HuH-7 (cell line): ENCODE measurements at regions not wholly inside any gene's neighbourhood (a gene's known extent, or its start where the extent isn't known, plus 50 kb on each side); places are given as distances from the start of the nearest gene placed in this dataset.

ENCODE experiments used
- DNase-seq: peaks from one replicate; pipeline ENCODE4 v3.0.0; 2011; ENCODE audit warnings: low spot score

DNA sequence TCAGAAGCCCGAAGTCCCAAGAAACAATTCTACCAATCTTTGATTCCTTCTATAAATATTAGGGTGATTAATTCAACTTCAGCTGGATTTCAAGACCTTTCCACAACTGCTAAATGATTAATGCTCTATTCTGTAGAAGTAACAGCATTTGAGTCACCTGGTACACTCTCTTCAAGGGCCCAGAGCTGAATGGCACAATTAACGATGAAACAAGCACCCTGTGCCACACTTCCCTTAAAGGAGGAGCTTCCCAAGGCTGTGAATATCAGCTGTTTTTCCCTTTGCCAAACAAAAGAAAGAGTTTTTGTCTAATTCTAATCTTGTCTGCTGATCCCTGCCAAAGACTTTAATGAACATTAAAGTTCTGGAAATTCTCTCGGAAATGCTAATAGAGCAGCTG is 56.0 kb downstream of the BOD1L2 start:
- no peak for DNase-seq

DNA sequence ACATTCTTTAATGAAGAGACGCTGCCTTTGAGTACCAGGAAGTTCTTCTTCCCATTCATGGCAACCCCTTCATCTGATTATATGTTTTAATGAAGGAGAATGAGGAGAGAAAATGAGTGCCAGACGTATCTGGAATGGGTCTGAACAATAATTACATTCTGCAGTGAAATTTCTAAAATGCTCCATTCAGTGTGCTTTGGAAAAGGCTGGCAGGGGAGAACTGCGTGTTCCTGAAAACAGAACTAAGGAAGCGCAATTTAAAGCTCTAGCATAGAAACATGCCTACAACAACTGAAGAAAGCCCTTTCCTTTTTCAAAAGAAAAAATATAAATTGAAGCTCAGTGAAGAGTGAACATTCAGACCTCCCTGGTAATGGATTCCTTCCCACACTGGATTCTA is 58.8 kb downstream of the BOD1L2 start:
- DNase-seq: no peak

DNA sequence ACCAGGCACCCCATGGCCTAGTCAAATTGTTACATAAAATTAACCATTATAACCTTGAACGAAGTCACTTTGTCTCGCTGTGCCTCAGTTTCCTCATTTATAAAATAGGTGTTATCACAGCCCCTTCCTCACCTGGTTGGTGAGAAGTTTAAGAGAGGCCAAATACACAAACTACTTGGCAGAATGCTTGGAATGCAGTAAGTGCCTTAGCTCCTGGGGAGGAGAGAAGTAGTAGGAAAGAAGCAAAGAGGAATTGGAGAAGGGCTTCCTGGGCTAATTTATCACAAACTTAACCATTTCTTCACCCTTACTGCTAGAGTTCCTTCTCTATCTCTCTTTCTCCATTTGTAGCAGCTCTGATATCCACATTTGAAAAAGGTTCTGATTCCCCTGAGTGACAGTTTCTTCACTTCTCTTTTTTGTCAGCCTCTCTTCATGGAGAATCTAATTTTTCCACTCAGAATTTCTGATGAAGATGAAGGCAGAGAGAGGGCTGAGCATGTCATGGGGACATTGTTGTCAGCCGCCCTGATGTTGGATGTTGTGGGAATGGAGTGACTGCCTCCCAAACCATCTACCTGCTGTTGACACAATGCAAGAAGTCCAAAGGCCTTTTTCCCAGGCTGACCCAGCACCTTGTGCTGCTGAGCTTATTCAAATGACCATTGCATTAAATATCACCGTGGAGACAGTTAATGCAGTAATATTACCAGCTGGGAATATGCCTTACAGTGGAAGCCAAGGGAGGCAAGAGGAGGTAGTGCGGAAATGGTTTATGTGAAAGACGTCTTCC is 60.4 kb downstream of the BOD1L2 start:
- DNase-seq: no peak

DNA sequence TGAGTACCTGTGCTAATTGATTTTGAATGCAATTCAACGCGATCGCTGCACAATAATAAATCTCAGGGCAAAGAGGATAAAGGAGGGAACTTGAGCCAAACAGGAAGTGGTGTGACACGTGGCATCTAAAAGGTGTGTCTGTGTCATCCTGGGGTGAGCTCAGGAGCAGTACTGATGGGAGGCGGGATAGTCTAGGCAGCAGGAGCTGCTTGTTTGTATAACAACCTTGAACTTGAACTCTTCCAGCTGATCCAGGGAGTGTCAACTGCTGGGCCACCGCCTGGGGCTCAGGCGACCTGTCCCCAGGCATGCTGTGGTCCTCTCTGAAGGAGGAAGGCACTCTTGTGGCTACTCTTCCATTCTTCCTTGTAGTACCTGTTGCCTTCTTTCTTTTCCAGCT is 61.2 kb downstream of the BOD1L2 start:
- DNase-seq: no peak

DNA sequence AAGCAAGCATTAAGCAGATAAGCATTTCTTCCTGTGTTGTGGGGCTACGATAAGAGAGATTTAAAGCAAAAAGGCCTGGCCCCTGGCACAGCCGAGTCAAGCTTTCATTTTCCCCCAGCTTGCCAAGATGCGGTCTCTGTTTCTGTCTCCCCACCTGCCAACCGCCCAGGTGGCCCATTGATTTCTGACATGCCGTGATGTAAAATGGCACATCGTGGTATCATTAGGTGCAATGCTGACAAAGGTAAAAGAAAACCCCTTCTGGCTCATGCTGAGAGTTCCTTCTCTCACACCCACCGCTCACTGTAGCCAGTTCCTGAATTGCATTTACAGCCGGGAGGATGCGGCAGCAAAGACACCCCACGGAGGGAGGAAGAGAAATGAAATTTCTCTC is 62.8 kb downstream of the BOD1L2 start:
- no peak for DNase-seq

DNA sequence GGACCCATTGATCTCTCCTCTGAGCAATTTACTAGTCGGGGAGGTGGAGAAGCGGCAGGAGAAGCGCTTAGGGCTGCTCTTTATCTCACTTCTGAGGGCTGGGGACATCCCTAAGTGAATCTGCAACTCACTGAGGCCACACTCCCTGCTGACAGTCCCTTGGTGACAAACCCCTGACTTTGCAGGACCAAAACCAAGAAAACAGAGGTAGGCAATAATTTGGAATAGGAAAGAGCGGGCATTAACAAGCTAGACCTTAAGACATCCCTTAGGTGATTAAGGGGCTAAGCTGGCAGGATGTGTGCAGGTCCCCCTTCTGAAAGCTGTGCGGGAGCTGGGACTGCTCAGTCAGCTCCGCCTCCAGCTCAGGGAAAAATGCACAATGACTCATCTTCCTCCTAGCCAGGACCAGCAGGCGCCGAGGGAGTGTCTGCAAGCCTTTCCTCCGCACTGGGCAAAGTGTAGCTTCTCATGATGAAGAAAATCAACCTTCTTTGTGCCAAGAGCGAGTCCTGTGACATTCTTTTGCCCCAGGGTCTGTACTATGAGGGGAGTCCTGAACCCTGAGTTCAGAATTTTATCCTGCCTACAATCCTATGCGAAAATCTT is 63.3 kb downstream of the BOD1L2 start:
- DNase-seq: peak; percentile 52

DNA sequence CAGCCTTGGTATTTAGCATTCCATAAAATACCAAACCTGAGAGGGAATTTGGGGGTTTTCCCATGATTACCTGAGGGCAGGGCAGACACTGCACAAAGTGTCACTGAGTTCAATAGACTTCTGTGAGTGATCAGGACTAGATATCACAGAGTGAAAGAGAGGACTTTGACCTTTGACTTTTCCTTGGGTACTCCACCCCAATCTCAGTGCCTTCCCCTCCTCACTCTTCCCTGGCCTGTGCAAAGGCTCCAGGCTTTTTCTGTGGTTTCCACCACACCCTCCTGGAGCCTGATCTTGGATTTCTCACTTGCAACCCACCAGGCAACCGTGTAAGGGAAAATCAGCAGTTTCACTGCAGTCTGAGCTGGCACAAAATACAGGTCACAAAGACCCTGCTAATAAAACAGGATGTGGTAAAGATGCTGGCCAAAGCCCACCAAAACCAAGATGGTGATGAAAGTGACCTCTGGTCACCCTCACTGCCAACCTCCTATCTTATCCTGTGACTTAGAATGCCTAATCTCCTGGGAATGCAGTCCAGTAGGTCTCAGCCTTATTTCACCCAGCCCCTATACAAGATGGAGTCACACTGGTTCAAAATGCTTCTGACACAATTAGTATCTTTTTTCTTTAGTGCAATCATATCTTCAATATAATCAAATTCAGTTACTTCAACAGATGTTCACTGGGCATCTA is 64.0 kb downstream of the BOD1L2 start:
- DNase-seq: no peak

DNA sequence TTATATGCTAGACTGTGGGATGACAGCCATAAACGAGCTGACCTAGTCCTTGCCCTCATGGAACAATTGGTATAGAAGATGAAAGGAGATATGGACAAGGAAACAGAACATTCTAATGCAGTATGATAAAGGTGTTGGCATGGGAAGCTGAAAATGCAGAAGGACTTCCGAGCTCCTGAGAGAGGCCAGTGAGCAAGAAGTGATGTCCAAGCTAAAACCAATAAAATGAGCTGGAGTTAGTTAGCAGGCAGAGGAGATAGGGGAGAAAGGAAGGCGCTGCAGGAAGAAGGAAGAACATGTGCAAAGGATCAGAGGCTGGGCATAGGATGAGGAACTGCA is 64.5 kb downstream of the BOD1L2 start:
- no peak for DNase-seq

DNA sequence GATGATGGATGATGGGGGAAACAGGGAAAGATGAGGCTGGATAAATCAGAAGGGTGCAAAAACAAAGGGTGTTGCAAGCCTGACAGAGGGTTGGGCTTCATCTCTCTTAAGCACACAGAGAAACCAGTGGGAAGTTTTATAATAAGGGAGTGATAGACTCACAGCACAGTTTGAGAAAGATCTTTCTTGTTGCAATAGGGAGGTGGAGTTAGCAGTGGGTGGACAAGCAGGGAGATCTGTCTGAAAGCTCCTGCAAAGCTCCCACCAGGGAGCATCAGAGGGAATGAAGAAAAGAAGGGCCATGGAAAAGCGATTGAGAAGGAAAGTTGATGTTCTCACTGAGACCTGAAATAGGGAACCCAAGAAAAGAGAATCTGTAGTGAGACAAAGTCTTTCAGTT is 64.9 kb downstream of the BOD1L2 start:
- DNase-seq: no peak

DNA sequence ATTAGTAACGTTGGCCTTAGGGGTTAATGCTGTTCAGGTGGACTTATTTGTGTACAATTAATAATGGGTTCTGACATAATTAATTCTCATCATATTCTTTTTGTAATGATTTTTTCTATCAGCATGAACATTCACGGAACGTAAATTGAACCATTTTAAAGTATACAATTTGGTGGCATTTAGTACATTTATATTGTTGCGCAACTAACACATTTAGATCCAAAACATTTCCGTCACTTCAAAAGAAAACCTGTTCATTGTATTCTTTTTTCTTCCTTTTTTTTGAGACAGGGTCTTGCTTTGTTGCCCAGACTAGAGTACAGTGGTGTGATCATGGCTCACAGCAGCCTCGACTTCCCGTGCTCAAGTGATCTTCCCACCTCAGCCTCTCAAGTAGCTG is 65.8 kb downstream of the BOD1L2 start:
- DNase-seq: no peak

DNA sequence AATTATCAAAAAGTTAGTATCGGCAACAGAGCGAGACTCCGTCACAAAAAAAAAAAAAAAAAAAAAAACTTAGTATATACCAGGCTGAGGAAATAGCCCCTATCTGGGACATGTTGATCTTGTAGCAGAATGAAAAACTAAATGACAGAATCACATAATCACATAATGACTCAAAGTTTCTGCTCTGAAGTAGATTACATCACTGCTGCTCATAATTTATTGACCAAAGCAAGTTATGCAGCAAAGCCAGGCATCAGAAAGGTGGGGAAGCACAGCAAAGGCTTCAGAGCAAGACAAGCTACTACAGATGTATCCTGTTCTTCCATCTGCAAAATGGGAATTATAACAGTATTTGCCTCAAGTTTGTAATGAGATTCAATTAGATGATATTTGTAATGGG is 68.1 kb downstream of the BOD1L2 start:
- no peak for DNase-seq

DNA sequence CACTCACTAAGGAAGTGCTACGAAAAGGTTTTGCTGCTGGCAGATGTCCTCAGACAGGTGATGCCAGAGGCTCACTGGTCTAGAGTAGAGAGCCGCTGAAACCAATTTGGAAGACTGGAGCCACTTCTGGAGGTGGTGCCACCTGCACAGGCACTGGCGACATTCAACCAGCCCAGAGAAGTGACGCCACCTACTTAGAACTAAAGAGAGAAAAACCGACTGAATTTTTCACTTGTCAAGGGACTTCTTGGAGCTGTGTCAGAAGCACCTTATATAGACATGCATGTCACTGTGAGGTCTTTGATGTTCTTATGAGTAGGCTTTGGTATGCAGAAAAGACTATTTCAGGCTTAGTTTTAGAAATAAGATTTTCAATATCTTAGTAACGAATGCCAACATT is 71.4 kb downstream of the BOD1L2 start:
- DNase-seq: no peak

DNA sequence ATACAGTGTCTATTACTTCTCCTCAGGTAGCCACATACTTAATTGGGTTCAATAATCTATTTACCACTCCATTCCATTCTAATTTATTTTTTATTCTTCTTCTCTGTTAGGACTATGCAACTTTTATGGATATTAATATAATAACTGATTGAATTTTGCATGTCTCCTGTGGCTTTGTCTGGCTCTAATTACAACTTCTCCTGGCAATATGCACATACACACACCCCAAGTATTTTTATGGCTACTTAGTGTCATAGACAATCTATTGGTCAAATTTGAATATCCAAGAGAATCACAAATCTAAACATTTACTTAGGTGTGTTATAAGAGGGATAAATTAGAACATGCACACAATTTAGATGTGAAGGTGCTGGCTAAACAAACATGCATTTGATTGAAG is 73.1 kb downstream of the BOD1L2 start:
- no peak for DNase-seq

DNA sequence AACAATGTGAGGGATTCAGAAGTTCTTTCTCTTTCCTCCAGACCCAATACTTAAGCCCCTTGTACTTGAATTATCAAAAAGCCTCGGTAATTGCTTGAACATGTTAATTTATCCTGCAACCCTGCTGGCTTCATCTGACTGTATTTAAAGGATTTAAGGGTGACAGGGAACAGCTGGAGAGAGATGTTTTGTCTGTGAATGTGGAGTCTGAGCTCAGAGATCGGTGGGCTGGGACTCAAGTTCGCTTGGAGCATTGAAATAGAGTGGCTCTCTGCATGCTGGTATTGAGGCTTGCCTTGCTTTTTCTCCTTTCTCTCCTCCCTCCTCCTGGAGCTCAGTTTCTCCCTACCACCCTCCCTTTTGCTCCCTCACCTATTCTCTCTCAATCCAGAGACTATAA is 73.6 kb downstream of the BOD1L2 start:
- no peak for DNase-seq

DNA sequence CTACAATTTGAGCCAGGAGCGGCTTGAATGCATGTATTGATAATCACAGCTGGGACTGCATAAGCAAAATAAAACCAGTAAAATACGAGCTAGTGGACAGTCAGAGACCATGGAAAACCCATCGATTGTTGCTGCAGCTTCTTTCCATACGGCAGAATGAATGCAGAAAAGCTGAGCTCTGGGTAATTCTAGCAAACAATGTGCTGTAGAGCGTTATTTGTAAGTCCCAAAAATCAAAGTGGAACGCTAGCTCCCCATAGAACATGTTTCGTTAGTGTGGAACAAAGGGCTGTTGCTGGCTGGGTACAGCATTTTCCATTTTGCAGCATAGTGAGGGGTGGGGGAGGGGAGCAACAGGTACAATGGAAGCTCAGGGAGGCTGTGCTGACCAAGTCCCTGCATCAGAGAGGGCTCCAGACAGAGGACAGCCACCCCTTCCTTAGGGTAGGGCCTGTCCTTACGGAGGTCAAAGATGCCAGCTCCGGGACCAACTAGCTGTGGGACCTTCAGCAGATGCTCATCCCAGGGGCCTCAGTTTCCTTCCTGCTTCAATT is 74.1 kb downstream of the BOD1L2 start:
- DNase-seq: no peak

DNA sequence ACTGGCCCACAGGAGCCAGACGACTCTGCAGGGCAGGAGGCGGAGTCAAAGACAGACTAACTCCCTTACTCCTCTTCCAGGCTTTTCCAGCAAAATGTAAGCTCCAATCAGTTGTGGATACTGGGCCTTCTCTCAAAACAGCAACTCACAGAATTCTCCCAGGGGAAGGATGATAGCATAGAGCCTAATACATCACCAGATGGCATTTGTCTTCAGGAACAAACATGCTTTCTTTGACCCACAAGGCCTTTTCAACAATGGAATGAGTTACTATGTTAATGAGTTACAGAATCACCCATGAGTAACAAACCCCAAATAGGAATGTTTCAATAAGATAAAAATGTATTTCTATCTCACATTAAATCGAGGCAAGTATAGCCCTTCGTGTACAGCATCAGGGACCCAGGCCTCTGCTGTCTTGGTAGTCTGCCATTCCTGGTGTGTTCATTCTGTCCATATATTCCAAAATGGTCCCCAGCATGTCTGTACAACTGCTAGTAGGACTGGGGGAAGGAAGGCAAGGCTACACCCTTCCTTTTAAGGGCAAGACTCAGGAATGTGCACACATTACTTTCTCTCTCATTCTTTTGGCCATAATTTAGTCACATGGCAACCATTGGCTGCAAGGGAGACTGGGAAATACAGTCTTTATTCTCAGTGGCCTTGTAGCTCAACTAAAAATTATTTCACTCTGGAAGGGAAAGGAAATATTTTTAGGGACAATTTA is 76.4 kb downstream of the BOD1L2 start:
- DNase-seq: no peak

DNA sequence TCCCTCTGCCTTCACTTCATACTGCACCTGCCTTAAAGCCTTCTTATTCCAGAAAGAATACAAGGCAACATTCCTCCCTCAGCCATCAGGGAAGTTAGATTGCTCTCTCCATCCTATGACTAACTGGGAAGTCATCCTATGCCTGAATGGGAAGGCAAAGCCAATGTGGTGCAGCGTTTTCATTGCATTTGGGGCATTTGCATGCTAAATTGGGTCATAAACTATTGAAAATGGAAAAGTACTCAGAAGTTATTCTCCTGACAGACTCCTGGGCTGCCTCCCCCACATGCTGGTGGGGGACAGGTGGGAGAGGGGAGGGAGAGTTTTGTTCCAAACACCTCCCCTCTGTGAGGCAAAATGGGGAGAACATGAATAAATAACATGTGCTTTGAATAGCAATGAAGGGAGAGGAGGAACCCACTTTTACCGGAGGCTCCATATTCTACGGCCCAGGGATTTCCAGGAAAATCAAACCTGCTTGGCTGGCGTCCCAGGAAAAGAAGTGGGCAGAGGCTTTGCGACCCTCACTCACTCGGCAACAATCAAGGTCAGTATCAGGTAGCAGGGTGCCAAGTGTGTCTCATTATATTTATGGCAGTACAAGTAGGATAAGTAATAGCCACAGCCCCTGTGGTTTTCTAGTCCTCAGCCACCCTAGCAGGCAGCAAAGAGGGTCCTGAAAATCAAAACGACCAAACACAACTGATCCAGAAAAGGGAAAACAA is 84.1 kb downstream of the BOD1L2 start:
- no peak for DNase-seq

DNA sequence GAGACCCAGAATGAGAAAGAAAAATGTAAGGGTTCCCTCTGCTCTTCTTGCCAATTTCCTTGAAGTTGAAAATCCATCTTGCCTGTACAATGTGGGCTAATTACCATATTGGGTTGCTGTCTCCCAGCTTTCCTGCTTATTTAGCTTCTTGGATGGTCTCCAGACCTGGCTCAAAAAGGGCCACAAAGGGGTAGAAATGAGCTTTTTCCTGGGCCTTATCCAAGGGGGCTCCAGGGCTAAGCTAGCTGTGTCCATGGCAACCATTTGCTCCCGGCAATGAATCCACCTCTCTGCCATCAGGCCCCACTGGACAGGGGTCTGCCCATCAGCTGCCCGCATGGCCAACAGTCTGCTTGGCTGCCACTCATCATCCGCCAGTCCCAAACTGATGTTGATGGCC is 85.0 kb downstream of the BOD1L2 start:
- no peak for DNase-seq

DNA sequence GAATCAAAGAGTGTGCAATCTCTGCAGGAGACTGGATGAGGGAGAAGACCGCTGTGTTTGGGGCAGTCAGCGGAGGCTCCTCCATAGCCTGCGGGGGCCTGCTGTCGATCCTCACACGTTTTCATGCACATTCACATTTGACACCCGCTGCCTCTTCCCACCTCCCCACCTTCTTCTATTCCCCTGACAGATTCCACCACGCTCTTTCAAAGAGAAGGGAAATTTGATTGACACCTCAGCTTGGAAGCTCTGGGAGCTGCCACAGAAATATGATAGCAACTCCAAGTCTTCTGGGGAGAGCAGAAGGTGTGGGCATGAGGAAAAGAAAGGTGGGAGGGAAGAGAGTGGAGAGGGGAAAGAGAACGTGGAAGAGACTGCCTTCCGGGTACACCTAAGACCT is 87.5 kb downstream of the BOD1L2 start:
- DNase-seq: no peak

DNA sequence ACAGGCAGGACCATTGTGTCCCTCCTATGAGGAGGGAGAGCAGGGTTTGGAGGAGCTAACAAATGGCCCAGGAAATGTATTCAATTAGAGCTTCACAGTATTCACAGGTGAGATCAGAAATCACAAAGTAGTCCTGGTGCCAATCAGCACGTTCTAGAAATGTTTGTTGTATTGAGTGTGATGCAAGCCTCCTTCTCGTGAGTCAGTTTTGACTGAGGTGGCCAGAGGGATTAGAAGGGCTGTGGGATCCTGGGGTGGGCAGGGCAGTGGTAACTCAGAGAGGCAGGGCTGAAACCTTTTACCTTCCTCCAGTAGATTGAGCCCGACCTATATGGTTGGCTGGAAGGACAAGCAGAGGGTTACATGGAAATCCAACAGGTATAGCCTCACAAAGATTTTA is 95.0 kb downstream of the BOD1L2 start:
- no peak for DNase-seq

DNA sequence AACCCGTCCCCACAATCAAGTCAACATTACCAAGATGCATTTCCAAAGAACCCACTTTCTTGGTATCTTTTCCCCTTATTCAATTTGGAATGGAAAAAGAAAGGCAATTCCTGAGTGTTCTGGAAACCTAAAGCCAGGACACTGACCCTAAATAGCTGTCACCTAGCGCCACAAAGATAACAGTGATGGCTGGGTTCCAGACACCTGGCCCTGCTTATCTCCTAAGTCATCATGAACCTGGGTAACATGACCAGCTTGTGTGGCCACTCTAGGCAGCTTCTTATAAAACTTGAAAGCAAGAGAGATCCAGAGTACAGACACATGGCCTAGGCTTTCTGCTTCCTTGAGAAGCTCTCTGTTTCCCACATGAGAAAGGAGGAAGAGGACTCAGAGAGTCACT is 95.4 kb downstream of the BOD1L2 start:
- no peak for DNase-seq

DNA sequence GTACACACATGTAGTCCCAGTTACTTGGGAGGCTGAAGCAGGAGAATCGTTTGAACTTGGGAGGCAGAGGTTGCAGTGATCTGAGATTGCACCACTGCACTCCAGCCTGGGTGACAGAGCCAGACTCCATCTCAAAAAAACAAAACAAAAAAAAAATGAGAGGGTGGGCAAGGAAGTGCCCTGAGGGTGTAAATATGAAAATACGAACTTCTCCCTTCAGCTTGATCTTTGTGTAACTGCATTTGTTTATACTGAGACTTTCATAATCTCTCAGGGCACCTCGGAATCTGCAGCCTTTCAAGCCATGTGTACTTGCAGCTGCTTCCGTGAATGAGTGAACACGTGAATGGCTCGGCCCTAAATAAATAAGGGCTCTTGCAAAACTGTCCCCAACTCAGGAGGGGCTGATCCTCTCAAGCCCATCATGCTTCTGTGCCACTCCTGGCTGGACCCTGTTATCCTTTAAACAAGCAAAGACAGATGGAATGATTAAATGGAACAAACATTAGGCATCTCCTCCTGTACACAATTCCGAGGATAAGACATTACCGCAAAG is 96.8 kb downstream of the BOD1L2 start:
- peak; percentile 33 for DNase-seq
